Lower lobe of right lung (tissue), 2 donors: ENCODE measurements at regions not wholly inside any gene's neighbourhood (a gene's known extent, or its start where the extent isn't known, plus 50 kb on each side); places are given as distances from the start of the nearest gene placed in this dataset.

ENCODE experiments used
- ATAC-seq, 2 donors: fragments of 200-7000 bp; cut with Tn5 transposase; one replicate each; pipeline ENCODE4 v1.9.1; 2020 to 2022; ENCODE audit warnings: mild to moderate bottlenecking in 2 of 2, moderate library complexity in 2 of 2
- DNase-seq: peaks from one replicate; pipeline ENCODE4 v3.0.0-alpha.2; 2020
- H3K27ac ChIP-seq: fragments of 200-600 bp; one replicate; pipeline ENCODE4 v1.8.0; 2022
- H3K27me3 ChIP-seq: fragments of 200-600 bp; one replicate; pipeline ENCODE4 v1.8.0; 2022; ENCODE audit warnings: low read depth
- H3K36me3 ChIP-seq: fragments of 200-600 bp; one replicate; pipeline ENCODE4 v1.8.0; 2022; ENCODE audit warnings: mild to moderate bottlenecking
- H3K4me1 ChIP-seq: fragments of 200-600 bp; one replicate; pipeline ENCODE4 v1.8.0; 2022
- H3K4me3 ChIP-seq: fragments of 200-600 bp; one replicate; pipeline ENCODE4 v1.8.0; 2022; ENCODE audit warnings: mild to moderate bottlenecking
- H3K9me3 ChIP-seq: fragments of 200-600 bp; one replicate; pipeline ENCODE4 v1.8.0; 2022
- CTCF ChIP-seq: fragments of 200-600 bp; IDR thresholded peaks from one replicate; pipeline ENCODE4 v1.8.0; 2022; ENCODE audit warnings: antibody characterized with exemption, mild to moderate bottlenecking
- intact Hi-C: fragments of 100-400 bp; cut with DNase I; formaldehyde crosslinking; loops from one replicate; pipeline ENCODE4 v1.11.0; 2022
- donor health status: DM: no; HTN: yes; CAD: no; lungs with severe emphysema.

- intact Hi-C loops = no loop called here
These were observed 67.3 kb downstream of the GSC start for GRCh38 chr14:94702629-94703028.

DNA sequence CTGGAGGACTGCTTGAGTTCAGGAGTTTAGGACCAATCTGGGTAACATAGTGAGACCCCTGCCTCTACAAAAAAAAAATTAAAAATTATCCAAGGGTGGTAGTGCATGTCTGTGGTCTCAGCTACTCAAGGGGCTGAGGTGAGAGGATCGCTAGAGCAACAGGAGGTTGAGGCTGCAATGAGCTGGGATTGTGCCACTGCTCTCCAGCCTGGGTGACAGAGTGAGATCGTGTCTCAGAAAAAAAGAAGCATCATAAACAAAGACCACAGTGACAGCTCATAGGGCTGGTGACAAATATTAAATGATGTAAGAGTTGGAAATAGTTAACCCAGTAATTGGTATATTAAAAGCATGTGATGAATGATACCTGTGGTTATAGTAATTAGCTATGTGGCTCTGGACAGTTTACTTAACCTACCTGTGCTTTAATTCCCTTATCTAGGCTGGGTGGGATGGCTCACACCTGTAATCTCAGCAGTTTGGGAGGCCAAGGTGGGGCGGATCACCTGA lies 68.0 kb downstream of the GSC start:
- Histone ChIP-seq H3K9me3 (no peaks in the 10 kb centered on the region), H3K4me1 (no peaks in the 10 kb centered on the region), H3K27me3 (peaks cover 6% of the 10 kb centered on the region), H3K27ac (no peak overlapping the region), H3K4me3 (no peak overlapping the region), H3K36me3 (no peaks in the 10 kb centered on the region)
- TF ChIP-seq CTCF = no peak
- ATAC-seq (no peak), DNase-seq (no peak)
- intact Hi-C loops = no loop called here

More at GRCh38 chr14:94702629-94703028, 67.3 kb downstream of the GSC start:
- Histone ChIP-seq H3K27me3 (peaks cover 6% of the 10 kb centered on the region), H3K4me1 (no peaks in the 10 kb centered on the region), H3K27ac (no peak overlapping the region), H3K36me3 (no peaks in the 10 kb centered on the region), H3K9me3 (no peaks in the 10 kb centered on the region), H3K4me3 (no peak overlapping the region)
- no peak for TF ChIP-seq CTCF
- DNase-seq (no peak), ATAC-seq (no peak)

DNA sequence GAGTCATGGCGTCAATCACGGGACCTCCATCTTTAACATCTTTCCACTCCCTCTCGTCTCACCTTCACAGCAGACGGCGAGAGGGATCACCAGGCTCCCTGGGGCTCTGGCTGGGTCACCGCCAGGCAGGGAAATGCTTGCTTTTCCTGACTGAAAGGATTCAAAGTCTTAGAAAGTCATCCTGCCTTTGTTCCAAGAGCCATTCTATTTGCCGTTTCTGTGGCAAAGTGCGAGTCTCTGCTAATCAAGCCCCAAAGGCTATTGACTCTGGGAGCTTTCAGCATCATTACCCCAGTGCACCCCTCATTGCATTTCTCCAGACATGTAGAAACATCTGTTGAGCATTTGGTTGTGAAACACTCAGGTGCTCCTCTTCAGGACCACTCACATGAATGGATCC lies 69.6 kb downstream of the GSC start:
- Histone ChIP-seq H3K27me3 (peaks cover 6% of the 10 kb centered on the region), H3K4me1 (no peaks in the 10 kb centered on the region), H3K27ac (no peak overlapping the region), H3K36me3 (no peaks in the 10 kb centered on the region), H3K9me3 (no peaks in the 10 kb centered on the region), H3K4me3 (no peak overlapping the region)
- TF ChIP-seq CTCF = no peak
- intact Hi-C loops = no loop called here
- ATAC-seq (no peak), DNase-seq (no peak)

DNA sequence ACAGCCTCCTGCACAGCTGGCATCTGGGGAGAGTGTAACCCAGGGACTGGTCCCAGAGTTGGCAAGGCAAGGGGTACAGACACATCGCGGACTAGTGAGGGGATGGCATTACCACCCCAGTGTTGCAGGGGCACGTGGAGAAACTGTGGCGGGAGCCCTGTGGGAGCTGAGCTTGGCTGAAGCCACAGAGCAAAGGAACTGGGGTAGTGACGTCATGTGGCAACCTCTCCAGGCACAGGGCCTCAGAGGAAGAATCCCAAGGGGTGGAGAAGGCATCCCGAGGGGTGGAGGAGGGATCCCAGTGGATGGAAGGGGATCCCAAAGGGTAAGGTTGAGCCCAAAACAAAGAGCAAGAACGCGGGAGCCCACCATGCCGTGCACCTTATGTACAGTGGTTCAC lies 70.1 kb downstream of the GSC start:
- DNase-seq (no peak), ATAC-seq (no peak)
- Histone ChIP-seq H3K9me3 (no peaks in the 10 kb centered on the region), H3K4me1 (no peaks in the 10 kb centered on the region), H3K27ac (no peak overlapping the region), H3K4me3 (no peak overlapping the region), H3K36me3 (no peaks in the 10 kb centered on the region), H3K27me3 (peaks cover 6% of the 10 kb centered on the region)
- TF ChIP-seq CTCF = no peak
- intact Hi-C loops = no loop called here

- H3K36me3 ChIP-seq = no peaks in the 10 kb centered on the region
- intact Hi-C loops = no loop called here
- no peak overlapping the region for H3K27ac ChIP-seq
- ATAC-seq = no peak
- no peaks in the 10 kb centered on the region for H3K4me1 ChIP-seq
- DNase-seq = no peak
- peaks cover 6% of the 10 kb centered on the region for H3K27me3 ChIP-seq
- H3K9me3 ChIP-seq = no peaks in the 10 kb centered on the region
- H3K4me3 ChIP-seq = no peak overlapping the region
- TF ChIP-seq CTCF = no peak
These were observed 71.9 kb downstream of the GSC start for GRCh38 chr14:94697773-94698556.
